Stimulated activated CD4-positive, alpha-beta T cell treated with anti-CD3 and anti-CD28 coated beads, Interleukin-15, amount 100 ng/mL, for 48 hours (primary cell): ENCODE measurements at regions not wholly inside any gene's neighbourhood (a gene's known extent, or its start where the extent isn't known, plus 50 kb on each side); places are given as distances from the start of the nearest gene placed in this dataset.

Experiments
- DNase-seq, 2 donors: peaks; one replicate each; pipeline ENCODE4 v3.0.0-alpha.2; 2020; ENCODE audit warnings: low read depth in 2 of 2

DNA sequence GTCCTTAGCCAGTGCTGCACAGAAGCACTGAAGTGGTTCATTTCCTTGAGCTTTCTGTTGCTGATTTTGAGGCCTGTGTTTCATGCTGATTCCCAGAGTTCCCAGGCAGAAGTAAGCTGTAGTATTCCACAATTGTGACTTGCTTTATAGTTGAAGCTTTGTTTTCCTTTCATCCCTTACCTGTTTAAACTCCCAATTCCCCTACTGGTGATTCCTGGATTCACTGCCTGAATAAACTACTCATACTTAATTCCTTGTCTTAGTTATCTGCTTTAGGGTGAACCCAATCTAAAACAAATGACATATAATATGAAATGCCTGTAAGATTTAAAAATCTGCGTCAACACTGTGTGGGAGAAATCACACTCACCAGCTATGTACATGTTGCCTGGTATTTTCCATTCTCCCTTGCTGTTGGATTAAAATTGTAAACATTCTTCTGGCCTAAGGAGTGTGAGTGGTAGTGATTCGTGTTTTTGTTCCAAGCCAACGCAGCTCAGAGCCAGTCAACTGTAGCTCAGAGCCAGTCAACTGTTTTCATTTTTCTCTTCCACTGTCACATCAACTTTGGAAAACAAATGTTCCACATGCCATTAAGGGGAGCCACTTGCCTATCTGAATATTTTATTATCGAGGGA, 879.4 kb downstream of the MRPL39 start:
- DNase-seq, result no peak

GRCh38 chr21:24716281-24716918, 890.9 kb downstream of the MRPL39 start:
- no peak for DNase-seq

DNA sequence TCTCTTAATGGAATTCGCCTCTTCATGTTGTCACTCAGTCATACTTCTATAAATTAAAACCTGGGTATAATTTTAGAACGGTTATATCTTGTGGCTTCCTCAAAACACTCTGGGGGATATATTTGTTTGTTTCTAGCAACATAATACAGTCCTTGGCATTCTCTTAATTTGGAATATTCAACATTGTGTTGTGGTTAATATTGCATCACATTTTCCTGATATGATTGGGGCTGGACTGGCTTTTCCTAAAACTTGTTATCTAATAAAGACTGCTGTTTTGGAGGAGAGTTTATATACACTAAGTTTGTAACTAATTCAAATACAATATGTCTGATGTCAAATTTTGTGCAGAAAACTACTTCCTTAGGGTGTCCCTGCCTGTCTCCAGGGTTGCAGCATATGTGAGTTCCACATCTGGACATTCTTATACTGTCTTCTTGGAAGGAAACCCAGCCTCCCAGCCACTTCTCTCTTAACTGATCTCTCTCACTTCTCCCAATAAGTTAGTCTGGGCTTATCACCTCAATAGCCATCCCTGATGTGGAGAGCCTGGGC, 892.6 kb downstream of the MRPL39 start:
- no peak for DNase-seq

DNA sequence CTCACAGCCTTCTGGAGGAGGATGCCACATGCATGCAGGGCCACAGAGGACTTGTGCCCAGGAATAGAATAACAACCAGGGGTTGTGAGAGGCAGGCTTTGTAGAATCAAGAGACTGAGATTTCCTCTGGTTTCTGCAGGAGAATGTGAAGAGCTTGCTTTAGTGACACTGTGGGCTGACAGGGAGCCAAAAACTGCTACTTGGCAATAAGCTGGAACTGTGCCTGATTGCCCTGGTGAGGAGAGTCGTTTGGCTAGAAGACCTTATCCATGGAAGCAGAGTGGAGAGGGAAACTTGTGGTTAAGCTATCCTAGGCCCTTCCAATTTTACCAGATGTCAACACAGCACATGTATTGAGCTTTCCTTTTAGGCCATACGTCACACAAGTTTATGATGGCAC, 902.1 kb downstream of the MRPL39 start:
- no peak for DNase-seq

DNA sequence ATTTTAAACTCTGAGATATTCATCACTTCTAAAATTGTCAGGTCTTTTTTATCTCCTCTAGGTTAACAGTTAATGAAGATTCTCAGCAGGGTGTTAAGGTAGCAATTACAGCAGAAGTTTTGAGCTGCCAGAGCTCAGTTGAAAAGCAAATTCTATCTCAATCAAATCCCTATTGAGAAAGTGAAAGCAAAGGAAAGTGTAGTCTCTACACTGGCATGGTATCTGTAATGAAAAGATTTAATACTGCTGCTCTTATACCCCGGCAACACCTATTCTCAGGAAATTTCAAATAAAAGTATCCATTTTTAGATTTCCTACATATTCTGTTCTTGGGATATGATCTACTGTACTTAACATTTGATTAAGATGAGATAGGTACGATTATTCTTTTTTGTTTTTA, 913.5 kb downstream of the MRPL39 start:
- DNase-seq, result no peak

- no peak for DNase-seq
Observed at GRCh38 chr21:24681456-24681855, 925.8 kb downstream of the MRPL39 start.

DNA sequence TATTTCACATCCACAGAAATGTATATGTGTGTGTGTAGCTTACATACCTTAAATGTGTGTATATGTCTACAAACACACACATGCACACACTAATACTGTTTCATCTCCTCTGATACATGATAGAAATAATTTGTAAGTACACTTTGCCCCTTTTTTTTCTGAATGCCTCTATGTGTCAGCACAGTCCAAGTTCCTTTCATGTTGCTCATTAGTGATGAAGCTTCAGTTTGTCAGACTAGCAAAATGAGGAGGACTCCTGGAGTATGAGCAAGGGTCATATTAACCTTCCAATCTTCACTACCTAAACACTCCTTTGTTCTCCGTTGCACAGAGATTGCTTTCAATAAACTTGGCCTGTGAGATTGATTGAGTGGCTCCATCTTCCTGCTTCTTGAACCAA, 935.4 kb downstream of the MRPL39 start:
- DNase-seq, result no peak

GRCh38 chr21:24658926-24659325, 948.4 kb downstream of the MRPL39 start:
- no peak for DNase-seq

DNA sequence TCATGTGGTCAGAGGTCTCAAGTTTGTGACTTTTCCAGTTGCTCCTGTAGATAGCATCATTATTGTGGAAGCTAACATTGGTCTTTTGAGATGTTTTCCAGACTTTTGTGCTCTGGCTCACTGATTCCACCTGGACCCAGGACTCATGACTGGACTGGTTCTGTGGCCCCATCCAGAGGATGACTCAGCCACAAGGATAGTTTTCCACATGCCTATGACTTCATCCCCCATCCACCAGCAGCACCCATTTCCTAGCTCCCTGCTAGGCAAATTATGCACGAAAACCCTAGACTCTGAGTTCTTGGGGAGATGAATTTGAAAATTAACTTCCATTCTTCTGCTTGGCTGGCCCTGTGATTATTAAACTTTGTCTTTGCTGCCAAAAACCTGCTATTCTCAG, 949.3 kb downstream of the MRPL39 start:
- no peak for DNase-seq

DNA sequence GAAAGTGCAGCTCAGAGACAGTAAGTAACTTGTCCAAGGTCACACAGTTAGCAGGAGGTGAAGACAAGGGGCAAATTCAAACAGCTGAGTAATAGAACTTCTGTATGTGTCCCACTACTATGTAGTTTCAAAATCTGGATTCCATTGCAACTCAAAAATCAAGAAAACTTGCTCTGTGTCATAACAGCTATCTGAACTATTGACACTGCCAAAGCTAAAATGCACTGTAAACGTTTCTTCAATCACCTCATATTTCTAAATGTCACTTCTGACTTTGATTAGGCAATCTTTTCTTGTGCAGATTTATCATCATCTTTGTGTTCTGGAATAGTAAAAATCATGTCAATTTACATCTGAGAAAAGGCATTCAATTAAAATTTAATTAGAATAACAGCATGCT, 957.6 kb downstream of the MRPL39 start:
- no peak for DNase-seq

DNA sequence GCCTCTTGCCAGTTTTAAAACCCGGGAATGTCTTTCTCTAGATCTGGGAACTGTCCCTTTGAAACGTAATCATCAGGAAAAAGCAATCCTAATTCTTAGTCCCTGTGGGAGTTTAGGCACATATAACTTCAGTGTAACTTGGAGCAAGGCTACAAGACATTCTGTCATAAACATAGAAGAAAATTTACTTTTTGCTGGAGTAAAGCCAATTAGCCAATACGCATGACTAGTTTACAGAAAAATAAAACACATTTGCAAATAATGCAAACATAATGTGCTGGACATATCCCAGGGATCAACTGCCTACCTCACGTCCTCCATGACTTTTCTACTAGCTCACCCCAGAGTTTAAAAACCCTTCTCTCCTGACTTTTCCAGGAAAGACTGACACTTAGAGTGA, 970.6 kb downstream of the MRPL39 start:
- no peak for DNase-seq

DNA sequence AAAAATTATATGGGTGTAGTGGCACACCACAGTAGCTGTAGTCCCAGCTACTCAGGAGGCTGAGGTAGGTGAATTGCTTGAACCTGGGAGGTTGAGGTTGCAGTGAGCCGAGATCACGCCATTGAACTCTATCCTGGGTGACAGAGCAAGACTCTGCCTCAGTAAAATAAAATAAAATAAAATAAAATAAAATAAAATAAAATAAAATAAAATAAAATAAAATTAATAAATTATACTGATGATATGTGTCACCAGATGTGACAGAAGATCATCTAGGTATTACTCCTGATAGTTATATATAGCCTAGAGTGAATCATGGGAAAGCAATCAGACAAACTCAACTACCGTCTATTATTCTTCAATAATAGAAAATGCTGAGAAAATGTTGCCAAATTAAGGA, 972.5 kb downstream of the MRPL39 start:
- no peak for DNase-seq

DNA sequence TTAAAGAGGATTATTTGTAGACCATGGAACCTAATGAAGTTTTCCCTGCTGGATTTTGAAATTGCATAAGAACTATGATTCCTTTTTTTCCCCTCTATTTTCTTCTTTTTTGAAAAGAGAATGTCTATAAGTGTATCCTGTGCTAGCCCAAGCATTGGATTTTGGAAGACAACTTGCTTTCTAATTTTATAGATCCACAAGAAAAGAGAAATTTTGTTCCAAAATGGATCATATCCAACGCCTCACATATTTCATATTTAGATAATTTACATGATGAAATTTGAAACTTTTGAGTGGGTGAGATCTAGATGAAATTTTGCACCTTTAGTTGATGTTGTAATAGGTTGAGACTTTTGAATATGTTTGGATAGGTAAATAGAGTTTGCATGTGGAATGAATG, 978.7 kb downstream of the MRPL39 start:
- DNase-seq, result no peak

GRCh38 chr21:24628046-24628445, 979.2 kb downstream of the MRPL39 start:
- no peak for DNase-seq

- no peak for DNase-seq
Observed at GRCh38 chr21:24617819-24618218, 989.5 kb downstream of the MRPL39 start.

DNA sequence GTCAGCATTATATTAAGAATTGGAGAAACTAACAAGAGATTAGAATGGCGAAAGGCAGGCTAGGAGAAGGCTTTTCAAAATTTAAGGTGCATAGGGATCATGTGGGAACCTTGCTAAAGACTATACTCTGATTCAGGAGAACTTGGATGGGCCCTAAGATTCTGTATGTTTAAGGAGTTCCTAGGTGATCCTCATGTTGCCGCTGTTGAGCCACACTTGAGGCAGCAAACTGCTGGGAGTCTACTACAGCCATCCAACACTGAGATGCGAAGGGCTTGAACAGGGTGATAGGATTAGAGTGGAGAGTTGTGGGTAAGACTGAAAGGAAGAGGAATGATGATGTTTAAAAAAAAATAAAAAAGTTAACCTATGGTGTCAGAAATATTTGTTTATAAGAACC, 1013.2 kb downstream of the MRPL39 start:
- DNase-seq, result no peak

- no peak for DNase-seq
Observed at GRCh38 chr21:24590261-24590660, 1017.0 kb downstream of the MRPL39 start.

DNA sequence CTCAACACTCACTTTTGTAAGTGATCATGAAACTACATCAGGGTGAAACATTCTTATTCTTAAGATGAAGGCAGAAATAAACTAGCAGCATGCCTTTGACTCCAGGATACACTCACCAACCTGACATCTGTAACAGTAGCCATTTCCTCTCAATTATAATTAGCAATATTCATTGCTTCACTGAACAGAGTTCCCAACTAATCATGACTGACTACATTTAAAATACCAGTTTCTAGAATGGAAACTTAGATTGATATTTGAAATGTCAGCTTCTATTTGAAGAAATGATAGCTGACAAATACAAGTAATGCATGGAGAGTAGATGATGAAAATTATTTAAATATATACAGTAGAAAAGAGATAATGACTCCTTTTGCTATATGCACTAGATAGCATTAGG, 1023.8 kb downstream of the MRPL39 start:
- no peak for DNase-seq

- no peak for DNase-seq
Observed at GRCh38 chr21:24577301-24577700, 1030.0 kb downstream of the MRPL39 start.

DNA sequence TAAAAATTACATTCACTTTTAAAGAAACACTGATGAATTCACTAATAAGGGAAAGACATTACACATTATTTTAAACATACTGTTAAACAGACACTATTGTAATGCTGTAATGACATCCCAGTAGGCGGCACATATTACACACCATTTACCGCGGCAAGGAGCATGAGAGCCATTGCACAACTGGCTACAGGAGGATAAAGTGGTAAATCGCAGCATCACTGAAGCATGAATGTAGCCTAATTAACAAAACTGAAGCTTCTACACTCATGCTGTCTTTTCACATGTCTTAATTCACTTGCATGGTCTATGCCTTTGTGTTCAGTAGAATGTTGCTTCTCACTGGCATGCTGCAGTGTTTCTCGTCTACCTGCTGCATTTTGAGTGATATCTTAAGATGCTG, 1046.0 kb downstream of the MRPL39 start:
- no peak for DNase-seq

DNA sequence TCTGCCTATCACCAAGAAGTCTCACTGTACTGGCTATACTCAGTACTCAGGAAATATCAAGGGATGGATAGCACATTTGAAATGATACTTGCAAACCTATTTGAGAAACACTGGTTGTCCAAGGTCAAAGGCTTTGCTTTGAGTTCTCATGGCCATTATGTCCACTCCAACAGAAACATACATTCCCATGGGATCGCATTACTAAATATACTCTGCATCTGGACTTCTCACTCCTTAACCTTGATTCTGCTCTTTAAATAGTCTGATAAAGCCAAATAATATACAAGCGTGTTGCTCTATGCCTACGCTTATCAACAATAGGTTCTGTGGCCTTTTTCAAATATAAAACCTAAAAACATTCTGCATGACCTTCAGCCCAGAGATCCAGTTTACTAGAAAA, 1054.8 kb downstream of the MRPL39 start:
- DNase-seq, result no peak

DNA sequence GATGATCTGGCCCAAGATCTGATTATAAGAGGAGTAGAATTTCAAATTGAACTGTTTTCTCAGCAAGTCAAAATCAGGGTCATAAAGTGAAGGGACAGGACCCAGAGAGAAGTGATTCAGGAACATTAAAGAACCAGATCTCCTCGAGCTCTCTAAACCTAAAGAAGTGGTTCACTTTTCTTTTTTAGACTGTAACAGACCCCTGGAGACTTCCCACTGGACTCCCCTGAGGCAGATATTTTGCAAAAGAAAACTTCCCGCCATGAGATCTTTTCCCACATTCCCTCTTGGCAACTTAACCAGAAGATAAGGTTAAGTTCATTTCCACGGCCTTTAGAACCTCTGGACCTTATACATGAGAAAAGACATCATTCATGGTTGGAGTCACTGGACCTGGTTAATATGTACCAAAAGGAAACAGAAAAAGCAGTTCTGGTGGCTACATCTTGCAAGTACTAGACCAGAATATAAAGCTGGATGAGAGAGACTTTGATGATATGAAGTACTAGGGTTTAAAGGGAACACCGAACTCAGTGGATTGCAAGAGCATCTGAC, 1061.4 kb downstream of the MRPL39 start:
- DNase-seq, result no peak

DNA sequence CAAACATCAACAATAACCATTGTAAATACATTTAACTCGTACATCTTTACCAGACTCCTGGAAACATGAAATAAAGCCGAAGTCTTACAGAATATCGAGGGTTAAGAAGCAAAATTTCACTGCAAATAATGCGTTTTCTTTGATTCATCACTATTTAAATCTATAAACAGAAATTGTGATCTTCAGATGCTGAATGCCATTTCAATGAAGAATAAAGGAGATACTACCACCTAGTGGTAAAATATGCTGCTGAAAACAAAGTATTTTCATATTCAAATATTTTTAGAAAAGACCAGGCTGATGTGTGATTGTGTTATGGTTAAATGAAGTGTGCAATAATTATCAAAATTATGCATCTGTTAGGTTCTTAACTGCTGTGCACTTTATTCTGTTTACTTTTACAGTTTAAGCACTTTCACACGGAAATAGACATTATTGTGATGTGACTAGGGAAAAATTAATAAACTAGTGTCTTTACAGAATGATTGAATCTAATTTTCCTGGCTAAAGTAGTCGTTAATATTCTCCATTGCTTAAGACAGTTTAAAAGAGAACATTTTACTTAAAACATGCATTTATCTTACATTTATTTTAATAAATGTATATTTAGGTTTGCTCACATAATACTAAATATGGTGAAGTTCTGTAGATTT, 1093.1 kb downstream of the MRPL39 start:
- no peak for DNase-seq
